Activated CD4-positive, alpha-beta T cell treated with anti-CD3 and anti-CD28 coated beads for 48 hours (primary cell): ENCODE measurements at regions not wholly inside any gene's neighbourhood (a gene's known extent, or its start where the extent isn't known, plus 50 kb on each side); places are given as distances from the start of the nearest gene placed in this dataset.
"Not testable (repeated sequence)": the region's sequence is repeated elsewhere in the genome, so short reads cannot be mapped to it uniquely, and the experiment has no call there.

Experiments used
- DNase-seq: peaks from one replicate; pipeline ENCODE4 v3.0.0-alpha.2; 2020

DNA sequence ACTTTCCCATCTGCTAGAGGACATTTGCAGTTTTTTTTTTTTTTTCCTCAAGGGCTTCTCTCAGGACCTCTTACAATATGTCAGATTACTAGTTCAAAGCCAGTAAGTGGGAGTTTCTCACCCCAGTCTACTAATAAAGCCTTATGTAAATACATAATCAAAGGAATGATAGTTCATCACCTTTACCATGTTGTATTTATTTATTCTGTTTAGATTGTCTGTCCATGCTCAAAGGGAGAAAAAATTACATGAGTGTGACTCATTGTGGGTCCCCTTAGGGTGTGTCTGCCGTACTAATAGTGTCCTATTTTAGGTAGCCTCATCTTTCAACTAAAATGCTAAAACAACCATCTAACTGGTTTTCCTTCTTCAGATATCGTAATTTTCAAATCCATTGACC, 917.6 kb downstream of the EPHA3 start:
- no peak for DNase-seq

DNA sequence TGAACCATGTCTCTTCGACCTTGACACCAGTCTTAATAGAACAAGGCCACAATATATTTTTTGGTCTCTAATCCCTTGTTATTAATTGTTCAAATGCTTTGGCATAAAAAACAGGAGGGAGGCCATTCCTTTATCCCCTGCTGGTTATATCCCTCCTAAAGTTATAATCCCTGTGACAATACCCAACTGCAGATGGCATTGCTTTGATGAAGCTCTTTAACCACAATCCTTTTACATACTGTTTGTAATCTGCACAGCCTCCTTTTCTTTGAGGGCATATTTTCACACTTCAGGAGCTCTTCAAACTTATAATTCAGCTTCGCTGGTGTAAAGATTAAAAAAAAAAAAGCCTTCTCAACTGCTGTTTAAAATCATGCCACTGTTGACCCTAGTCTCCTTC, 919.0 kb downstream of the EPHA3 start:
- DNase-seq = no peak

- DNase-seq = no peak
These were observed 923.7 kb downstream of the EPHA3 start for GRCh38 chr3:90031121-90031520.

DNA sequence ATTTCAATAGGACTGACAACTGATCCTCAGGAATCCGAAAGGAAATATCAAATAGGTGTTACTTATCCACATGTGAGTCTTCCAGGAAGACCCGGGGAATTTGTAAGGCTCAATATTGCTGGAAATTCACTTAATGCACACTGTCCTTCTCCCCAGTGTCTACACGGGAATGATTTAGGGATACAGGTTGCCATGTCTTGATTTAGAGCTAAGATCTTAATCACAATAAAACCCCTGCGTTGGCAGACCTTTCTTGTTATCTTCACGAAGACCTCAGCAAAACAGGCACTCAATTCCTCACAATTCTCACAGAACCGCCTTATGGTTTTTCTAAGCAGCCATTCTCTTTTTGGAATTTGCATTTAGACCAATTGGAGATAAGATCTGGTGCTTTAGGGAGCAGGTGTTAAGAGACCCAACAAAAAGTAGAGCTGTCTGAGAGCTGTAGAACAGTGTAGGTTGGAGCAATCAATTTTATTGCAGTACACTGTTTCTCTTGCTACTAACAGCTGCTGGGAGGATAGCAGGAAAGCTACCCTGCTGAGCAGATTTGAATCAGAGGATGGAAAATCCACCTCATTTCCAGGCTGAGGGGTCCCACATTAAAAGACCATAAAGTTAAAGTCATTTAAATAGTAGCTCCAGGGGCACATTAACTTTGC, 925.7 kb downstream of the EPHA3 start:
- DNase-seq = no peak

GRCh38 chr3:90034038-90034437, 926.6 kb downstream of the EPHA3 start:
- DNase-seq = no peak

- no peak for DNase-seq
These were observed 928.2 kb downstream of the EPHA3 start for GRCh38 chr3:90035643-90036042.

- no peak for DNase-seq
These were observed 929.6 kb downstream of the EPHA3 start for GRCh38 chr3:90036939-90037469.

GRCh38 chr3:90039994-90040393, 932.6 kb downstream of the EPHA3 start:
- no peak for DNase-seq

- DNase-seq = no peak
These were observed 933.1 kb downstream of the EPHA3 start for GRCh38 chr3:90040554-90040953.

GRCh38 chr3:90041995-90042394, 934.6 kb downstream of the EPHA3 start:
- DNase-seq = no peak

DNA sequence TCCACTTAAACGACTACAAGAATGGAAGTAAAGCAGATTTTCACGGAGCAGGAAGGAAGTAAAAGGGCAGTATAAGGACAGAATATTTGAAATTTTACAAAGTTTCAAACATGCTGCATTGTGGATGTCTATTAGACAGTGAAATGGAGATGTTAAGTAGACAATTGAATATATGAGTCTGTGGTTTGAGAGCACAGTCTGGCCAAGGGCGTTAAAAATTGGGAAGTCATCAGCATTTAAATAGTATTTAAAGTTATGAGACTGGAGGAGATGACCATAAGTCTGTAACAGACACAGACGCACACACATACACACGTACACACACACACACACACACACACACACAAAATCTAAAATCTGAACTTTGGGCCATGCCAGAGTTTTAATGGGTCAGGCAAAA, 935.9 kb downstream of the EPHA3 start:
- DNase-seq = no peak

DNA sequence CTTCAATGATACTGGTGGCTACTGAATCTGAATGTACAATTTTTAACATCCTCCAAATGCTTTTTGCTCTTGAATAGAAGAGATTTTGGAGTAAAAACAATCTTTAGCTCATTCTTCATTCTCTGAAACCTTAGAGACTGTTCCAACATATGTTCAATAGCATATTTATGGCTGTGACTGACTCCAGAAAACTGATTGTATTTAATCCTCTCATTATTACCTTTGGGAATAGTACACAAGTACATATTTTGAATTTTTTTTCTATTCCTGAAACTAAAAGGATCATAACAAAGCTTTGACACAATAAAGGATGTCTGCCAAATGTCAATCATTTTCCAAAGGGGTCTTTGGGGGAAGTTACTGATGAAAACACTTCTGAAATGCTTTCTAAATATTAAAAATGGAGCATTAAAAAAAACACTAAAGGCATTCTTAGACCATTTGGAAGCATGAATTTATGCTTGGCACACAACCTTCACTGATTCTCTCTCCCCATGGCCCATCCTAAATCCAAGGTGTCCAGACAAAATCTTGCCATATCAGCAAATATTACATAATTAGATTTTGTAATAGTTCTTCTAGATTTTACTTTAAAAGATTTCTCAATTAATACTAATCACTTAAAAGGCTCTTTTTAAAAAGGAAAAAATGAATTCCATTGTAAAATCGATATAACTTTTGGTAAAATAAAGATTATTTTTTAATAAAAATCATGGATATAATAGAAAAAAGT, 936.8 kb downstream of the EPHA3 start:
- no peak for DNase-seq

DNA sequence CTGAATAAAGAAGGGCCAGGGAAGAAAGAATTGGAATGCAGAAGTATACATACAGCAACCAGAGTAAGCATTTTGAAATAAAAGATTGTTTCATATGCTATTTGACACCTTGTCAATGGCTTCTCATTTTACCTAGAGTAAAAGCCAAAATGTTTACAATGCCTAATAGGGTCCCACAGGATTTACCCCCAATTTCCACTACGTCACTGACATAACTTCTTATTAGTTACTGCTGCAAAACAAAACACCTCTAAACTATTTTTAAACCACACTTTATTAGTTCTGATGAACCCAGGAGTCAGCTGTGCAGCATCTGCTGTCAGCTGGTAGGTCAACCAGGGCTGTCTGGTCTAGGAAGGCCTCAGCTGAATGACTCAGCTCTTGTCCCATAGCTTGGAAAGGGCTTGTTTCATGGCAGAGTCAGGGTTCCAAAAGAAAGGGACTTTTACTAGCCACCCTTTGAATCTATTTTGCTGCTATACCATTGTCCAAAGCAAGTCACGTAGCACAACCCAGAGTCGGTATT, 945.1 kb downstream of the EPHA3 start:
- no peak for DNase-seq

DNA sequence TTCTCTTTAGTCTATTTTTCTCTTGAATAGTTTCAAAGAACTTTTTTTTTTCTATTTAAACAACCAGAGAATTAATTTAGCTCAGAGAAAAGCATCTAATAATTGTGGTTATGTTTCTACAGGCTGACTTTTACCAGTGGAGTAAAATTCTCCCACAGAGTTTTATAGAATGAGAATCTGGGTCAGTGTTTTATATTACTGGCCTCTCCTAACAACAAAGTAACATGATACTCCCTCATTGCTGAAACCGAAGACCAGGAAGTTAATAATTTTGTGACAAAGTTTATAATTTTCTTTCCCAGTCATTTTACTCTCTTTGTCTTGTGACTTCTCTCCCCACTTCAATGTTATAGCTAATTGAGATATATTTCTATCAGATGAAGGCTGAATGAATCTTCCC, 946.9 kb downstream of the EPHA3 start:
- DNase-seq = no peak

DNA sequence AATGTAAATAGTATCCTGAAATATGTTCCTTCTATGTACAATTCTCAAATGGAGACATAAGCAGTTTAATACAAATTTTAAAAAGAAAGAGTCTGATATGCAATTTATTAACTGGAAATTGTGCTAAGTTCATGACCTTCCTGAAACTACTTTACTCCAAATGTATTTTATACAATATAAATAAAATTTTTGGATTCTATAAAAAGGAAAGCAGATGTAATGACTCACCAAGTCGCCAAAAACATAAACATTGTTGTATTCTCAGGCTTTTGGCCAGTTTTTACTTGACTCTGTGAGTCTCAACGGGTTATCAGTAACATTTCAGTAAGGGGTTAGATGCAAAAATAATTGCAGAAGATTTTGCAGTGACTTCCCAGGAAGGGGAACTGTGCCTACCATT, 948.2 kb downstream of the EPHA3 start:
- no peak for DNase-seq

- DNase-seq = no peak
These were observed 949.0 kb downstream of the EPHA3 start for GRCh38 chr3:90056281-90057032.

DNA sequence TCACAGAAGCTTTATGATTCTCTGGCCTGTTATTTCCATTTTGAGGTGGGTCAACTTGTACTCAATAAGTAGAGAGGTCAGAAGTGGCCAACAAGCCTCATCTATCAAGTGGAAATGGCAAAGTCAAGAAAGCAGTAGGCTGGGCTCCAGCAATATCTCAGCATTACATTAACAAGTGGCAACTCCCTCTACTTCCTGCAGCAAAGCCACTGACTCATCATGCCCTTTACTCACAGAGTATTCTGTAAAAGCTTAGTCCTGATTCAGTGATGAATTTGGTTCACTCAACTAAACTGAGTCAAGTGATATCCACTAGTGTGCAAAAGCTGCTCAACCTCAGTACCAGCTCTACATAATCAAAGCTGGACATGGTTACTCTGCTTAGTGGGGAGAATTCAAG, 954.6 kb downstream of the EPHA3 start:
- DNase-seq = no peak

- no peak for DNase-seq
These were observed 955.3 kb downstream of the EPHA3 start for GRCh38 chr3:90062631-90063200.

- DNase-seq = no peak
These were observed 961.4 kb downstream of the EPHA3 start for GRCh38 chr3:90068783-90069182.

- no peak for DNase-seq
These were observed 962.3 kb downstream of the EPHA3 start for GRCh38 chr3:90069748-90070147.

- DNase-seq = no peak
These were observed 968.7 kb downstream of the EPHA3 start for GRCh38 chr3:90076136-90076535.

DNA sequence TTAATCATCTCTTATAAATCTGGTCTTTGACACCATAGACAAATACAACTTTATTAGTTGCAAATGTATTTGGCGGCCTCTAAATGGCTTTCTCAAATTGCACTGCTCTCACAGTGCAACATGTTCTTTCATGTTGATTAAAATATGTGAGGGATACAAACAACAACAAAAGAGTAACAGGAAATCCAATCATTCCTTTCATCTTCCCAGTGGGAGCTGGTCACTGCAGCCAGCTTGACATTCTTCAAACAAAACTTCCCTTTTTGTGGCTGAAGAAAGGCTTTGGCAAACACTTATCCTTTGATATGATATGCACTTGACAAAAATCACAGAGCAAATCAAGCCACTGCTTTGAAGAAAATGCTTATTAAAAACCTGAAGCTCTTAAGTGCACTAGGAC, 973.6 kb downstream of the EPHA3 start:
- no peak for DNase-seq

GRCh38 chr3:90086297-90086696, 978.9 kb downstream of the EPHA3 start:
- not testable (repeated sequence) for DNase-seq
